HT1080 (cell line): ENCODE measurements at regions not wholly inside any gene's neighbourhood (a gene's known extent, or its start where the extent isn't known, plus 50 kb on each side); places are given as distances from the start of the nearest gene placed in this dataset.

ENCODE experiments used
- DNase-seq: peaks from one replicate; pipeline ENCODE4 v3.0.0-alpha.2; 2015; ENCODE audit warnings: low read depth

DNA sequence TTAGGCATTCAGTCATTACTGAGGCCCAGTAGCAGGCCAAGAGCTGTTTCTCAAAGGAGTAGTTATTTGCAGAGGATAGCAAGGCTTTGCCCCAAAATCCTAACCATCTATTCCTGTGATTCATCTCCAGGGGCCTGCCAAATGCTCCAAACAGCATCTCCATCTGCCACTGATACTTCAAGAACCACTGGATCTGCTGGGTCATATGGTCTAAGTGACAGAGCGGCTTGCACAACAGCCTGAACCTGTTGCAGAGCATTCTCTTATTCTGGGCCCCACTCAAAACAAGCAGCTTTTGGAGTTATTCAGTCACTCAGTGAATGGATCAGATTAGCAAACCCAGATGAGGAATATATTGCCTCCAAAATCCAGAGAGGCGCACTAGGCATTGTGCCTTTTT lies 68.8 kb upstream of the ALDH1A3 start:
- no peak for DNase-seq

DNA sequence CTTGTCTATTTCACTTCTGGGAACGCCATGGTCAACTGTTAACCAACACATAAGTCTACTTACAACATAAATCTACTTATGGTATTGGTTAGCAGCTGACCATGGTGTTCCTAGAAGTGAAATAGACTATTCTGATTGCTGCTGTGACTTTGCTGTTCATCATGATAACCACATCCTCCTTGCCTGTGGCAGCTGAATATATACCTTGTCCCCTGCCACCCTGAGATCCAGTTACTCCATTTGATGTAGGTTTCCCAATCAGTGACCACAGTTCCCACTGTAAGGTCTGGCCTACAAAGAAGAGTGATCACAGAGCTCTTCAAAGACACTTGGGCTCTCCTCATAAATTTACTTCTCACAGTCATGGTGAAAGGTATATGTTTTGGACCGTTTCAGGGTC lies 66.8 kb upstream of the ALDH1A3 start:
- DNase-seq = no peak

DNA sequence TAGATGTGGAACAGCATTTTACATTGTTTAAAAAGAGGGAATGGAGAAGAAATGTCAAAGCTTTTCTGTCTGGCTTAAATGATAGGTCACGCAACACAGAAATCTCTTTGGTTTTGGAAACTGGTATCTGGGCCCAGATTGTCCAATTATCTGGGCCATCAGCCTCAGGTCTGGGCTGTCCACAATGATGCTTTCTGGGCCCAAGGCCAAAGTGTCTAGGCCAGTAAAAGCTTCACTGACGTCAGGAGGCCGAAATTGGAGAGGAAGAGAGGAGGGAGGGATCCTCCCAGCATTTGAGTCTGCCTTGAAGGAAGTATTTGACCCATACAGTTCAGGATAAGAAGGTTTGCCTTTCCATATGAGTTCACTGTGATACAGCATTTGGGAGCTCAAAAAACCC lies 60.7 kb upstream of the ALDH1A3 start:
- DNase-seq = peak; percentile 27

DNA sequence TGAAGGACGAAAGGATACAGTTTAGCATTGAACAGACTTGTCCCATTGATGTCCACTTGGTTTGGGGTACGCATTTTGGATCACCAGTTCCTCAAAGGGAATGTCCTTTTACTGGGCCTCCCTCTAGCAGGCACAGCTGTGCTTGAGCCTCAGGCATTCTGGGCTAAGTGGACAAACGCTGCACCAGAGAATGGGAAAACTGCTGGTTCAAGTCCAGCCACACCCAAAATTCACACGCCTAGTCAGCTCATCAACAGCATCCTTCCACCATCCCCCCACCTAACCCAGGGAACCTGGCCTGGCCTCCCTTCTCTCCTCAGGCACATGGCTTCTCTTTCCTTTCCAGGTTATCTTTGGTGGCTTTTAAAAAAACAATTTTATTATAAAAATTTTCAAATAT lies 59.1 kb upstream of the ALDH1A3 start:
- no peak for DNase-seq

DNA sequence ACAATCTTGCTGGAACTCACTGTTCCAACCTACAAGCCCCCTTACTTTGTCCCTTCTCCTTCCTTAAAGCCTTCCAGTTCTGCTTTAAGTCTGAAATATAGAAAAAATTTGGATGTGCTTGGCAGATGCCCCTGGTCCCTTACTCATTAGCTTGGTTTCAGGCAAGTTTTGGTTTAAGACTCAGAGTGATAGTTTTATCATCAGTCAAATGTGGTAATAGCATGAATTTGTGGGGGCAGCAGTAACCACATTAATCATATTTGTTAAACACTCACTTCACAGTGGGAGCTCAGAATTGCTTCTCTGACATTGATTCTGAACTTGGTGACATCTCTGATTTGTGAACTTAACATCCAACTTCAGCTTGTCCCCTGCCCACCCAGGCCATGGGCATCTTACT lies 58.3 kb upstream of the ALDH1A3 start:
- DNase-seq = no peak

DNA sequence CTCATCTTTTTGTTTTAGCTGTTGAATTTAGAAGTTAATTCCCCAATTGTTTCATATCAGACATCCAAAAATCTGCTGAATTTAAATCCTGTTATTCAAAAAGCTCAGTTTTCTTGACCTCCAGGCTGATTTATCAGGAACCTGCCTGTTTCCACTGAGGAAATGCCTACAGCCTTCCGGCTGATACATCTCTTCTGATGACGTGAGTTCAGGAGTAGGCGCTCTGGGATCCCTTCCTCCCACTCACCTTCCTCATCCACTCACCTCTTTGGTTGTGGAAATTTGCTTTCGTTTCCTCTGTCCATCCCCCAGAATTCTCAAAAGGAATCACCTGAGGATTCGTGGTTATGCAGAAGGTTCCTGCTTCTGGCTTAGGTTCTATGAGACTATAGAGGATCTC lies 55.4 kb upstream of the ALDH1A3 start:
- DNase-seq = no peak

DNA sequence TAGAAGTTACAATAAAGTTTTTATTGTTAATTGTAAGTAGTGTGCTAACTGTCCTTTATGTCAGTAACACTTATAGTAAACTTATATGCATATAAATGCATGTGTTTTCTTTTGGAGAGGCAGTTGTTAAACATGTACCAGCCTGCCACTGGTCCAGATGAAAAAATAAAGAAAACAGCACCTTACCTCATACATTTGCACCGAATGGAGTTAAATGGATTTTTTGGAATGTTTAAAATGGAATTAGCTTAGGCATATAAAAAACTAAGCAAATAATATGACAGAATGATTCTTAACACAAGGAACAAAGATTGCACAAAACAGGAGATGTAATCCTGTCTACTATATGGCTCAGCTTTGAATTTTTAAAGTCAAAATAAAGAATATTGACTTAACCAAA lies 50.2 kb upstream of the ALDH1A3 start:
- no peak for DNase-seq
